HG03521 (cell line): ENCODE measurements at regions not wholly inside any gene's neighbourhood (a gene's known extent, or its start where the extent isn't known, plus 50 kb on each side); places are given as distances from the start of the nearest gene placed in this dataset.
"Not testable (repeated sequence)": the region's sequence is repeated elsewhere in the genome, so short reads cannot be mapped to it uniquely, and the experiment has no call there.

ENCODE experiments used
- ATAC-seq: cut with Tn5 transposase; IDR thresholded peaks from one replicate; pipeline ENCODE4 v1.9.1; 2021; ENCODE audit warnings: mild to moderate bottlenecking, moderate library complexity; ENCODE audit not compliant: unreplicated experiment

- ATAC-seq, result peak; percentile 85
Observed at GRCh38 chr4:38503689-38504395, 160.2 kb upstream of the KLF3 start.

- no peak for ATAC-seq
Observed at GRCh38 chr4:38504396-38504715, 159.6 kb upstream of the KLF3 start.

GRCh38 chr4:38509551-38509950 lies 154.4 kb upstream of the KLF3 start:
- ATAC-seq, result no peak

GRCh38 chr4:38510201-38510600 lies 153.8 kb upstream of the KLF3 start:
- ATAC-seq, result no peak

- ATAC-seq, result no peak
Observed at GRCh38 chr4:38511702-38512101, 152.3 kb upstream of the KLF3 start.

GRCh38 chr4:38512840-38513239 lies 151.2 kb upstream of the KLF3 start:
- ATAC-seq, result no peak

- ATAC-seq, result no peak
Observed at GRCh38 chr4:38514465-38515146, 149.4 kb upstream of the KLF3 start.

GRCh38 chr4:38516190-38516589 lies 147.8 kb upstream of the KLF3 start:
- ATAC-seq, result no peak

- no peak for ATAC-seq
Observed at GRCh38 chr4:38519666-38520065, 144.3 kb upstream of the KLF3 start.

- ATAC-seq, result no peak
Observed at GRCh38 chr4:38523054-38523453, 140.9 kb upstream of the KLF3 start.

GRCh38 chr4:38523524-38524448 lies 140.2 kb upstream of the KLF3 start:
- peak; percentile 95 for ATAC-seq

GRCh38 chr4:38526412-38526811 lies 137.6 kb upstream of the KLF3 start:
- no peak for ATAC-seq

GRCh38 chr4:38529189-38530115 lies 134.5 kb upstream of the KLF3 start:
- peak; percentile 66 for ATAC-seq

- ATAC-seq, result no peak
Observed at GRCh38 chr4:38530486-38530885, 133.5 kb upstream of the KLF3 start.

GRCh38 chr4:38531141-38531727 lies 132.8 kb upstream of the KLF3 start:
- ATAC-seq, result no peak

- no peak for ATAC-seq
Observed at GRCh38 chr4:38532908-38533499, 131.0 kb upstream of the KLF3 start.

GRCh38 chr4:38534344-38535045 lies 129.5 kb upstream of the KLF3 start:
- ATAC-seq, result no peak

GRCh38 chr4:38535071-38535470 lies 128.9 kb upstream of the KLF3 start:
- ATAC-seq, result not testable (repeated sequence)

GRCh38 chr4:38535717-38536116 lies 128.3 kb upstream of the KLF3 start:
- ATAC-seq, result no peak
